ENCODE measurements at regions not wholly inside any gene's neighbourhood (a gene's known extent, or its start where the extent isn't known, plus 50 kb on each side); places are given as distances from the start of the nearest gene placed in this dataset.

GRCh38 chr2:6518361-6518760, 347.3 kb downstream of the CMPK2 start:
- Histone ChIP-seq H3K4me3 (no peak overlapping the region), H3K27ac (no peak overlapping the region), H3K4me1 (no peaks in the 10 kb centered on the region), H3K27me3 (replicated peaks in 1 of 7) (no peaks in the 10 kb centered on the region), H3K9me3 (no peaks in the 10 kb centered on the region), H3K36me3 (no peaks in the 10 kb centered on the region)
- WGBS, 5 donors: 57 to 78% (median 67%) methylated on average over 1 of the region's 1 CpG
- no peak for DNase-seq
- intact Hi-C loops (cut with DNase I; ENCODE audit: low total_unique reads): no loop called here
- TF ChIP-seq CTCF (IDR thresholded peaks at IDR 0.05 in 8 of 11, conservative IDR thresholded peaks at IDR 0.05 in 3 of 11) (no peak), POLR2A (IDR thresholded peaks at IDR 0.05) (no peak), POLR2AphosphoS5 (IDR thresholded peaks at IDR 0.05) (no peak)

GRCh38 chr2:6523476-6523875, 342.2 kb downstream of the CMPK2 start:
- DNase-seq: no peak
- Histone ChIP-seq H3K9me3 (no peaks in the 10 kb centered on the region), H3K27ac (no peak overlapping the region), H3K4me3 (no peak overlapping the region), H3K4me1 (no peaks in the 10 kb centered on the region), H3K36me3 (no peaks in the 10 kb centered on the region), H3K27me3 (replicated peaks in 1 of 7) (no peaks in the 10 kb centered on the region)
- TF ChIP-seq CTCF (IDR thresholded peaks at IDR 0.05 in 8 of 11, conservative IDR thresholded peaks at IDR 0.05 in 3 of 11): no peak
- intact Hi-C loops (cut with DNase I; ENCODE audit: low total_unique reads): no loop called here
- 65 to 80% (median 73%) methylated on average over 9 of the region's 9 CpGs for WGBS, 5 donors

- Histone ChIP-seq H3K4me3 (no peak overlapping the region), H3K4me1 (no peaks in the 10 kb centered on the region), H3K36me3 (no peaks in the 10 kb centered on the region), H3K27me3 (replicated peaks in 1 of 7) (no peaks in the 10 kb centered on the region), H3K27ac (no peak overlapping the region), H3K9me3 (no peaks in the 10 kb centered on the region)
- DNase-seq: no peak
- 76 to 82% (median 80%) methylated on average over 13 of the region's 13 CpGs for WGBS, 5 donors
- no peak for TF ChIP-seq POLR2AphosphoS5 (IDR thresholded peaks at IDR 0.05)
- no peak for TF ChIP-seq CTCF (IDR thresholded peaks at IDR 0.05 in 8 of 11, conservative IDR thresholded peaks at IDR 0.05 in 3 of 11)
- TF ChIP-seq POLR2A (IDR thresholded peaks at IDR 0.05): no peak
- intact Hi-C loops (cut with DNase I; ENCODE audit: low total_unique reads): no loop called here
Observed at GRCh38 chr2:6524691-6525474, 340.8 kb downstream of the CMPK2 start.

GRCh38 chr2:6525475-6525964, 340.2 kb downstream of the CMPK2 start:
- no peaks in the 10 kb centered on the region for H3K4me1 ChIP-seq

More at GRCh38 chr2:6525475-6525964, 340.2 kb downstream of the CMPK2 start:
- intact Hi-C loops (cut with DNase I; ENCODE audit: low total_unique reads): no loop called here
- no peak for DNase-seq
- Histone ChIP-seq H3K4me3 (no peak overlapping the region), H3K27ac (no peak overlapping the region), H3K9me3 (no peaks in the 10 kb centered on the region), H3K36me3 (no peaks in the 10 kb centered on the region), H3K27me3 (replicated peaks in 1 of 7) (no peaks in the 10 kb centered on the region)
- TF ChIP-seq CTCF (IDR thresholded peaks at IDR 0.05 in 8 of 11, conservative IDR thresholded peaks at IDR 0.05 in 3 of 11) (no peak), POLR2A (IDR thresholded peaks at IDR 0.05) (no peak), POLR2AphosphoS5 (IDR thresholded peaks at IDR 0.05) (no peak)
- 76 to 83% (median 79%) methylated on average over 6 of the region's 6 CpGs for WGBS, 5 donors

All from spleen (tissue), 11 donors.